K562 (cell line): ENCODE measurements at regions not wholly inside any gene's neighbourhood (a gene's known extent, or its start where the extent isn't known, plus 50 kb on each side); places are given as distances from the start of the nearest gene placed in this dataset.

Source experiments
- EP300 ChIP-seq: IDR thresholded peaks from 2 replicates; pipeline ENCODE4 v1.6.1; 2012; ENCODE audit warnings: low read length, improper control_type of control experiment
- IRF9 ChIP-seq: fragments of 450-650 bp; IDR thresholded peaks from 2 replicates; pipeline ENCODE4 v1.6.1; 2016; ENCODE audit warnings: missing biosample characterization, missing genetic modification characterization
- SIRT6 ChIP-seq: IDR thresholded peaks from one replicate; pipeline ENCODE4 v1.6.1; 2012; ENCODE audit warnings: low read depth, mild to moderate bottlenecking, control low read depth, inconsistent platforms, low read length, moderate library complexity
- TAF1 ChIP-seq: IDR thresholded peaks from 2 replicates; pipeline ENCODE4 v1.6.1; 2011; ENCODE audit warnings: mild to moderate bottlenecking, low read length, moderate library complexity; ENCODE audit not compliant: insufficient read depth, control insufficient read depth, severe bottlenecking; ENCODE audit errors: extremely low read depth
- ZC3H11A ChIP-seq: IDR thresholded peaks from 2 replicates; pipeline ENCODE4 v1.6.1; 2012; ENCODE audit warnings: low read depth, low read length, improper control_type of control experiment

- TF ChIP-seq ZC3H11A = no peak
- TF ChIP-seq EP300 = no peak
- no peak for TF ChIP-seq TAF1
- no peak for TF ChIP-seq IRF9 (tag)
- TF ChIP-seq SIRT6 = no peak
Measured at GRCh38 chr1:55885619-55886018, 670.5 kb upstream of the USP24 start.
